A549 (cell line): ENCODE measurements at regions not wholly inside any gene's neighbourhood (a gene's known extent, or its start where the extent isn't known, plus 50 kb on each side); places are given as distances from the start of the nearest gene placed in this dataset.

ENCODE experiments used
- ATAC-seq, 2 experiments: fragments of 200-7000 bp in 1 of 2; fragments of >200 bp in 1 of 2; cut with Nextera tagmentation in 1 of 2; cut with Tn5 transposase in 1 of 2; 3 replicates each; pipeline versions ENCODE4 v1.8.0 to v1.9.1; 2018 to 2020; ENCODE audit warnings: mild to moderate bottlenecking in 1 of 2, moderate library complexity in 1 of 2
- CTCF ChIA-PET: fragments of 300-600 bp; sonication (Branson Sonifier 250); formaldehyde crosslinking; extraction: SDS; loops from one replicate; lab custom pipeline; 2021; ENCODE audit warnings: antibody characterized with exemption, inconsistent platforms; lab: Yijun Ruan, JAX
- POLR2A ChIA-PET: fragments of 350-600 bp; formaldehyde crosslinking; extraction: SDS; loops from one replicate; lab custom pipeline; 2021; ENCODE audit warnings: antibody characterized with exemption, inconsistent platforms; lab: Yijun Ruan, JAX
- DNase-seq, 2 experiments: peaks; one replicate each; pipeline versions ENCODE4 v3.0.0 to v3.0.0-alpha.2; 2011 to 2016; ENCODE audit warnings: low read depth in 1 of 2, low spot score in 1 of 2
- FAIRE-seq: peaks from 2 replicates; lab custom pipeline; 2011; peaks lifted over from hg19 to GRCh38; lab: Jason Lieb, UNC
- H3K27ac ChIP-seq, 2 experiments: fragments of >200 bp; sonication (Bioruptor Twin); formaldehyde crosslinking; 3 replicates each; pipeline ENCODE4 v1.5.1; 2016 to 2017
- H3K4me1 ChIP-seq: fragments of >200 bp; sonication (Bioruptor Twin); formaldehyde crosslinking; 3 replicates; pipeline ENCODE4 v1.6.1; 2016
- H3K4me2 ChIP-seq: fragments of >200 bp; sonication (Bioruptor Twin); formaldehyde crosslinking; 3 replicates; pipeline ENCODE4 v1.6.1; 2016
- H3K4me3 ChIP-seq: fragments of >200 bp; sonication (Bioruptor Twin); formaldehyde crosslinking; 3 replicates; pipeline ENCODE4 v1.5.1; 2016
- H3K9me3 ChIP-seq: fragments of >200 bp; sonication (Bioruptor Twin); formaldehyde crosslinking; 3 replicates; pipeline ENCODE4 v1.6.1; 2016
- ATOH8 ChIP-seq: fragments of 250-450 bp; sonication (Bioruptor Pico); IDR thresholded peaks from 2 replicates; pipeline ENCODE4 v1.5.0; 2020; ENCODE audit warnings: low read depth, mild to moderate bottlenecking, moderate library complexity
- CEBPB ChIP-seq, 2 experiments: fragments of >200 bp in 1 of 2; sonication (Bioruptor Twin) in 1 of 2; formaldehyde crosslinking in 1 of 2; IDR thresholded peaks; 2 replicates each; pipeline ENCODE4 v1.6.1; 2012 to 2016
- CHD2 ChIP-seq: fragments of 150-350 bp; IDR thresholded peaks from 2 replicates; pipeline ENCODE4 v1.6.1; 2014; ENCODE audit warnings: low read length; ENCODE audit not compliant: partially characterized antibody
- CHD4 ChIP-seq: fragments of 200-600 bp; sonication (generic); IDR thresholded peaks from 2 replicates; pipeline ENCODE4 v1.6.1; 2016; ENCODE audit warnings: antibody characterized with exemption, mild to moderate bottlenecking, borderline replicate concordance
- EHF ChIP-seq: fragments of 250-450 bp; sonication (Bioruptor Pico); IDR thresholded peaks from 2 replicates; pipeline ENCODE4 v1.5.0; 2020; ENCODE audit warnings: mild to moderate bottlenecking
- EHMT2 ChIP-seq: fragments of 200-600 bp; sonication (generic); IDR thresholded peaks from 2 replicates; pipeline ENCODE4 v1.6.1; 2016; ENCODE audit warnings: antibody characterized with exemption, low read depth, mild to moderate bottlenecking, moderate library complexity
- ESRRA ChIP-seq: fragments of 150-350 bp; IDR thresholded peaks from 2 replicates; pipeline ENCODE4 v1.6.1; 2014; ENCODE audit warnings: mild to moderate bottlenecking, low read length, borderline replicate concordance
- FOSB ChIP-seq: fragments of 250-450 bp; sonication (Bioruptor Pico); IDR thresholded peaks from 2 replicates; pipeline ENCODE4 v1.5.0; 2020; ENCODE audit warnings: mild to moderate bottlenecking, moderate library complexity
- GATA3 ChIP-seq: IDR thresholded peaks from 2 replicates; pipeline ENCODE4 v1.6.1; 2012; ENCODE audit warnings: borderline replicate concordance
- HEYL ChIP-seq: fragments of 250-450 bp; sonication (Bioruptor Pico); IDR thresholded peaks from 2 replicates; pipeline ENCODE4 v1.8.0; 2021; ENCODE audit warnings: mild to moderate bottlenecking, moderate library complexity
- HOXA7 ChIP-seq: fragments of 250-450 bp; sonication (Bioruptor Pico); IDR thresholded peaks from 2 replicates; pipeline ENCODE4 v1.5.0; 2020; ENCODE audit warnings: mild to moderate bottlenecking, moderate library complexity
- HOXB5 ChIP-seq: fragments of 250-450 bp; sonication (Bioruptor Pico); IDR thresholded peaks from 2 replicates; pipeline ENCODE4 v1.5.0; 2020; ENCODE audit warnings: mild to moderate bottlenecking, moderate library complexity
- KDM5A ChIP-seq: fragments of 200-600 bp; sonication (generic); IDR thresholded peaks from 2 replicates; pipeline ENCODE4 v1.6.1; 2016; ENCODE audit warnings: antibody characterized with exemption, mild to moderate bottlenecking
- MAFK ChIP-seq: fragments of 450-650 bp; IDR thresholded peaks from 2 replicates; pipeline ENCODE4 v1.6.1; 2014; ENCODE audit not compliant: partially characterized antibody
- MYC ChIP-seq: IDR thresholded peaks from 2 replicates; pipeline ENCODE4 v1.6.1; 2012; ENCODE audit warnings: mild to moderate bottlenecking, inconsistent platforms, low read length, improper control_type of control experiment, borderline replicate concordance
- NR3C1 ChIP-seq: fragments of >200 bp; sonication (Bioruptor Twin); formaldehyde crosslinking; IDR thresholded peaks from 3 replicates; pipeline ENCODE4 v1.6.1; 2017
- POLR2AphosphoS2 ChIP-seq: conservative IDR thresholded peaks from 2 replicates; pipeline ENCODE4 v1.6.1; 2012; ENCODE audit warnings: low read length, improper control_type of control experiment, inconsistent platforms
- RAD21 ChIP-seq, 2 experiments: fragments of >200 bp in 1 of 2; sonication (Bioruptor Twin) in 1 of 2; formaldehyde crosslinking in 1 of 2; IDR thresholded peaks in 1 of 2; conservative IDR thresholded peaks in 1 of 2; 2 replicates in 1 of 2; 3 replicates in 1 of 2; pipeline ENCODE4 v1.6.1; 2012 to 2018; ENCODE audit warnings: inconsistent platforms in 1 of 2
- RCOR1 ChIP-seq: fragments of 150-350 bp; IDR thresholded peaks from 2 replicates; pipeline ENCODE4 v1.6.1; 2014; ENCODE audit warnings: antibody characterized with exemption, low read length, low read depth
- RFX5 ChIP-seq: fragments of 450-650 bp; IDR thresholded peaks from 2 replicates; pipeline ENCODE4 v1.7.1; 2014; ENCODE audit warnings: antibody characterized with exemption, mild to moderate bottlenecking, moderate library complexity
- RNF2 ChIP-seq: fragments of 200-600 bp; sonication (generic); IDR thresholded peaks from 2 replicates; pipeline ENCODE4 v1.6.1; 2016; ENCODE audit warnings: low read depth, mild to moderate bottlenecking, antibody characterized with exemption, moderate library complexity, borderline replicate concordance
- SREBF2 ChIP-seq: fragments of 450-650 bp; IDR thresholded peaks from 2 replicates; pipeline ENCODE4 v1.6.1; 2014; ENCODE audit warnings: mild to moderate bottlenecking, moderate library complexity
- TP53 ChIP-seq: fragments of 250-450 bp; sonication (Bioruptor Pico); IDR thresholded peaks from 2 replicates; pipeline ENCODE4 v1.5.0; 2021; ENCODE audit warnings: mild to moderate bottlenecking, moderate library complexity
- ZFP36 ChIP-seq: fragments of 450-650 bp; IDR thresholded peaks from 2 replicates; pipeline ENCODE4 v1.6.1; 2014; ENCODE audit warnings: borderline replicate concordance; ENCODE audit not compliant: partially characterized antibody
- ZNF302 ChIP-seq: fragments of 250-450 bp; sonication (Bioruptor Pico); IDR thresholded peaks from 2 replicates; pipeline ENCODE4 v1.9.0; 2021; ENCODE audit warnings: inconsistent platforms, mild to moderate bottlenecking, moderate library complexity
- ZSCAN20 ChIP-seq: fragments of 250-450 bp; sonication (Bioruptor Pico); IDR thresholded peaks from 2 replicates; pipeline ENCODE4 v1.8.0; 2022; ENCODE audit warnings: mild to moderate bottlenecking, moderate library complexity
- WGBS: methylation state at CpG from one replicate; pipeline ENCODE4 v1.1.6; 2017; ENCODE audit errors: missing lambda C conversion rate; 5-methylcytosine and 5-hydroxymethylcytosine counted together

GRCh38 chr20:39939241-39939865 is 749.7 kb downstream of the MAFB start:
- H3K27ac ChIP-seq = no peak overlapping the region
- ATAC-seq (no peak), FAIRE-seq (no peak), DNase-seq (no peak)
- POLR2A ChIA-PET = no interaction called here
- no peak overlapping the region for H3K4me3 ChIP-seq
- WGBS = 0% methylated on average over 2 of the region's 2 CpGs
- TF ChIP-seq ESRRA = no peak
- no peaks in the 10 kb centered on the region for H3K4me1 ChIP-seq
- H3K9me3 ChIP-seq = no peaks in the 10 kb centered on the region
- CTCF ChIA-PET = no interaction called here
- no peak overlapping the region for H3K4me2 ChIP-seq

- no peak for TF ChIP-seq EHF
- no peak for TF ChIP-seq FOSB (CRISPR knock-in tag)
- TF ChIP-seq MAFK = no peak
- no peak for TF ChIP-seq HOXA7 (CRISPR knock-in tag)
- TF ChIP-seq ZNF302 = no peak
- no peak for TF ChIP-seq SREBF2
- TF ChIP-seq HOXB5 (CRISPR knock-in tag) = no peak
- no peak for TF ChIP-seq NR3C1
- TF ChIP-seq ZFP36 = no peak
- TF ChIP-seq, all 56 proteins: peak for 0
- WGBS = 11% methylated on average over 5 of the region's 5 CpGs
- no peaks in the 10 kb centered on the region for H3K9me3 ChIP-seq
- no peaks in the 10 kb centered on the region for H3K4me1 ChIP-seq
- no peak overlapping the region for H3K27ac ChIP-seq
- ATAC-seq (no peak), DNase-seq (no peak), FAIRE-seq (no peak)
- no peak overlapping the region for H3K4me2 ChIP-seq
- no peak overlapping the region for H3K4me3 ChIP-seq
- ChIA-PET CTCF (no interaction called here), POLR2A (no interaction called here)
These were observed 752.6 kb downstream of the MAFB start for GRCh38 chr20:39936401-39936800.

- Histone ChIP-seq H3K4me3 (no peak overlapping the region), H3K27ac (no peak overlapping the region), H3K9me3 (no peaks in the 10 kb centered on the region), H3K4me1 (no peaks in the 10 kb centered on the region), H3K4me2 (no peak overlapping the region)
- ATAC-seq = no peak
- WGBS = under 1% methylated on average over 4 of the region's 4 CpGs
- no peak for DNase-seq
- ChIA-PET CTCF (no interaction called here), POLR2A (no interaction called here)
- no peak for FAIRE-seq
- TF ChIP-seq GATA3 (no peak), ZNF302 (no peak), TP53 (CRISPR knock-in tag) (no peak)
These were observed 753.1 kb downstream of the MAFB start for GRCh38 chr20:39935901-39936300.

- ATAC-seq (no peak), DNase-seq (no peak), FAIRE-seq (no peak)
- no peak overlapping the region for H3K4me3 ChIP-seq
- ChIA-PET CTCF (no interaction called here), POLR2A (no interaction called here)
- no peak overlapping the region for H3K27ac ChIP-seq
- TF ChIP-seq EHF = no peak
- H3K9me3 ChIP-seq = no peaks in the 10 kb centered on the region
- 17% methylated on average over 2 of the region's 2 CpGs for WGBS
- H3K4me1 ChIP-seq = no peaks in the 10 kb centered on the region
- no peak overlapping the region for H3K4me2 ChIP-seq
These were observed 772.7 kb downstream of the MAFB start for GRCh38 chr20:39916236-39916765.

GRCh38 chr20:39913274-39913673 is 775.8 kb downstream of the MAFB start:
- no peak overlapping the region for H3K4me2 ChIP-seq
- WGBS = 1% methylated on average over 3 of the region's 3 CpGs
- ATAC-seq = no peak
- POLR2A ChIA-PET = no interaction called here
- no peaks in the 10 kb centered on the region for H3K4me1 ChIP-seq
- H3K9me3 ChIP-seq = no peaks in the 10 kb centered on the region; the same call in 2 of the 3 replicates
- no peak overlapping the region for H3K27ac ChIP-seq
- DNase-seq = no peak
- no peak for TF ChIP-seq ZSCAN20 (CRISPR knock-in tag)
- H3K4me3 ChIP-seq = no peak overlapping the region
- no peak for FAIRE-seq
- CTCF ChIA-PET = no interaction called here

- ChIA-PET POLR2A (no interaction called here), CTCF (interaction anchor here (0.6 to 0.7 kb wide), 2 partner anchors 29 to 36 kb away, joined by 3 read pairs; no protein-coding TSS in a partner anchor)
- DNase-seq = no peak
- Histone ChIP-seq H3K4me3 (no peak overlapping the region), H3K4me1 (no peaks in the 10 kb centered on the region), H3K27ac (no peak overlapping the region), H3K4me2 (no peak overlapping the region), H3K9me3 (no peaks in the 10 kb centered on the region; the same call in 2 of the 3 replicates)
- ATAC-seq = no peak
- 4% methylated on average over 1 of the region's 1 CpG for WGBS
- no peak for FAIRE-seq
- no peak for TF ChIP-seq RCOR1
- no peak for TF ChIP-seq HEYL (CRISPR knock-in tag)
- no peak for TF ChIP-seq POLR2AphosphoS2
- TF ChIP-seq EHMT2 = no peak
- no peak for TF ChIP-seq EHF
- no peak for TF ChIP-seq MYC
- TF ChIP-seq CHD4 = no peak
- no peak for TF ChIP-seq ZFP36
- no peak for TF ChIP-seq CEBPB (IDR thresholded peaks at IDR 0.05)
- no peak for TF ChIP-seq CHD2
- TF ChIP-seq RFX5 = no peak
- no peak for TF ChIP-seq ATOH8 (CRISPR knock-in tag)
- no peak for TF ChIP-seq KDM5A
- no peak for TF ChIP-seq RNF2
- TF ChIP-seq RAD21 (conservative IDR thresholded peaks at IDR 0.05 in 1 of 2, IDR thresholded peaks at IDR 0.05 in 1 of 2) = no peak
These were observed 777.5 kb downstream of the MAFB start for GRCh38 chr20:39911497-39911896.
